Fibroblast of lung (primary cell): ENCODE measurements at regions not wholly inside any gene's neighbourhood (a gene's known extent, or its start where the extent isn't known, plus 50 kb on each side); places are given as distances from the start of the nearest gene placed in this dataset.
"Not testable (repeated sequence)": the region's sequence is repeated elsewhere in the genome, so short reads cannot be mapped to it uniquely, and the experiment has no call there.

Experiments used
- DNase-seq, 2 donors: peaks; one replicate each; pipeline versions ENCODE4 v3.0.0 to v3.0.0-alpha.2; 2010; ENCODE audit warnings: low read depth in 2 of 2
- H2AFZ ChIP-seq: 2 replicates; pipeline ENCODE4 v1.5.1; 2012; ENCODE audit warnings: low read length, control low read depth, inconsistent platforms
- H3K27ac ChIP-seq: 2 replicates; pipeline ENCODE4 v1.5.1; 2011; ENCODE audit warnings: low read length, control low read depth; ENCODE audit not compliant: insufficient read depth
- H3K27me3 ChIP-seq: 2 replicates; pipeline ENCODE4 v1.5.1; 2011; ENCODE audit warnings: mild to moderate bottlenecking, low read length; ENCODE audit not compliant: control insufficient read depth, insufficient read depth
- H3K36me3 ChIP-seq: 2 replicates; pipeline ENCODE4 v1.5.1; 2011; ENCODE audit warnings: low read length; ENCODE audit not compliant: control insufficient read depth, insufficient read depth
- H3K4me1 ChIP-seq: 2 replicates; pipeline ENCODE4 v1.5.1; 2011; ENCODE audit warnings: low read length; ENCODE audit not compliant: control insufficient read depth, insufficient read depth; ENCODE audit errors: extremely low read depth
- H3K4me2 ChIP-seq: 2 replicates; pipeline ENCODE4 v1.5.1; 2011; ENCODE audit warnings: low read length, control low read depth; ENCODE audit not compliant: insufficient read depth; ENCODE audit errors: extremely low read depth
- H3K4me3 ChIP-seq, 4 experiments: fragments of 200-600 bp in 1 of 4; sonication (generic) in 1 of 4; replicated peaks in 1 of 4; 2 replicates each; pipeline ENCODE4 v1.5.1; 2011 to 2016; ENCODE audit warnings: low read length in 4 of 4, low read depth in 3 of 4, mild to moderate bottlenecking in 3 of 4, control low read depth in 2 of 4, inconsistent platforms in 1 of 4, mixed read lengths in 1 of 4; ENCODE audit not compliant: insufficient read depth in 1 of 4; ENCODE audit errors: control extremely low read depth in 1 of 4
- H3K79me2 ChIP-seq: 2 replicates; pipeline ENCODE4 v1.5.1; 2012; ENCODE audit warnings: mild to moderate bottlenecking, low read length, inconsistent platforms; ENCODE audit not compliant: control insufficient read depth, insufficient read depth
- H3K9ac ChIP-seq: 2 replicates; pipeline ENCODE4 v1.5.1; 2011; ENCODE audit warnings: mild to moderate bottlenecking, low read length, control low read depth; ENCODE audit not compliant: insufficient read depth
- H3K9me3 ChIP-seq: 2 replicates; pipeline ENCODE4 v1.5.1; 2012; ENCODE audit warnings: low read depth, low read length; ENCODE audit not compliant: control insufficient read depth, insufficient read depth
- H4K20me1 ChIP-seq: 2 replicates; pipeline ENCODE4 v1.5.1; 2011; ENCODE audit warnings: low read length; ENCODE audit not compliant: control insufficient read depth, insufficient read depth; ENCODE audit errors: extremely low read depth
- CTCF ChIP-seq, 2 donors: IDR thresholded peaks in 1 of 2; conservative IDR thresholded peaks in 1 of 2; 1 replicate in 1 of 2; 2 replicates in 1 of 2; pipeline ENCODE4 v1.5.1; 2011 to 2012; ENCODE audit warnings: low read length in 2 of 2, control low read depth in 1 of 2, inconsistent platforms in 1 of 2, low read depth in 1 of 2, mild to moderate bottlenecking in 1 of 2
- EZH2 ChIP-seq: IDR thresholded peaks from 2 replicates; pipeline ENCODE4 v1.5.1; 2012; ENCODE audit warnings: low read length, control low read depth, mild to moderate bottlenecking; ENCODE audit errors: missing control alignments

- no peak overlapping the region for H3K4me2 ChIP-seq
- H3K27me3 ChIP-seq, result no peaks in the 10 kb centered on the region
- no peaks in the 10 kb centered on the region for H3K9me3 ChIP-seq
- H3K27ac ChIP-seq, result no peak overlapping the region
- H3K79me2 ChIP-seq, result no peaks in the 10 kb centered on the region
- DNase-seq, result no peak
- no peaks in the 10 kb centered on the region for H4K20me1 ChIP-seq
- H3K36me3 ChIP-seq, result no peaks in the 10 kb centered on the region
- no peak overlapping the region for H3K9ac ChIP-seq
- H3K4me1 ChIP-seq, result no peaks in the 10 kb centered on the region
- TF ChIP-seq EZH2 (no peak), CTCF (conservative IDR thresholded peaks at IDR 0.05 in 1 of 2, IDR thresholded peaks at IDR 0.05 in 1 of 2; ENCODE audit: low read depth in 1 of 2, low read length in 2 of 2) (no peak)
- H2AFZ ChIP-seq, result no peak overlapping the region
- no peak overlapping the region for H3K4me3 ChIP-seq
These were observed 611.5 kb downstream of the KCNJ18 start for GRCh38 chr17:22303865-22304264.

- H3K4me3 ChIP-seq, result no peak overlapping the region
- H3K36me3 ChIP-seq, result no peaks in the 10 kb centered on the region
- no peak overlapping the region for H3K27ac ChIP-seq
- no peak overlapping the region for H3K4me2 ChIP-seq
- no peaks in the 10 kb centered on the region for H3K9me3 ChIP-seq
- H4K20me1 ChIP-seq, result no peaks in the 10 kb centered on the region
- DNase-seq, result no peak
- no peaks in the 10 kb centered on the region for H3K4me1 ChIP-seq
- TF ChIP-seq CTCF (conservative IDR thresholded peaks at IDR 0.05 in 1 of 2, IDR thresholded peaks at IDR 0.05 in 1 of 2; ENCODE audit: low read depth in 1 of 2, low read length in 2 of 2) (no peak), EZH2 (no peak)
- H3K79me2 ChIP-seq, result no peaks in the 10 kb centered on the region
- H3K9ac ChIP-seq, result no peak overlapping the region
- H2AFZ ChIP-seq, result no peak overlapping the region
- no peaks in the 10 kb centered on the region for H3K27me3 ChIP-seq
These were observed 612.5 kb downstream of the KCNJ18 start for GRCh38 chr17:22304667-22305303.

GRCh38 chr17:22305356-22306071 is 613.2 kb downstream of the KCNJ18 start:
- no peaks in the 10 kb centered on the region for H4K20me1 ChIP-seq
- no peak overlapping the region for H3K27ac ChIP-seq
- H3K9ac ChIP-seq, result no peak overlapping the region
- no peak for DNase-seq
- no peaks in the 10 kb centered on the region for H3K4me1 ChIP-seq
- TF ChIP-seq EZH2 (no peak), CTCF (conservative IDR thresholded peaks at IDR 0.05 in 1 of 2, IDR thresholded peaks at IDR 0.05 in 1 of 2; ENCODE audit: low read depth in 1 of 2, low read length in 2 of 2) (no peak)
- no peak overlapping the region for H3K4me2 ChIP-seq
- H3K79me2 ChIP-seq, result no peaks in the 10 kb centered on the region
- H2AFZ ChIP-seq, result no peak overlapping the region
- H3K27me3 ChIP-seq, result no peaks in the 10 kb centered on the region
- no peak overlapping the region for H3K4me3 ChIP-seq
- no peaks in the 10 kb centered on the region for H3K36me3 ChIP-seq
- no peaks in the 10 kb centered on the region for H3K9me3 ChIP-seq

GRCh38 chr17:22310292-22310691 is 618.0 kb downstream of the KCNJ18 start:
- H3K27ac ChIP-seq, H3K4me2 ChIP-seq, H3K36me3 ChIP-seq, DNase-seq, H2AFZ ChIP-seq, H3K9me3 ChIP-seq, H4K20me1 ChIP-seq, H3K4me3 ChIP-seq, H3K9ac ChIP-seq, H3K27me3 ChIP-seq, H3K4me1 ChIP-seq, H3K79me2 ChIP-seq: not testable (repeated sequence)
